ENCODE measurements at regions not wholly inside any gene's neighbourhood (a gene's known extent, or its start where the extent isn't known, plus 50 kb on each side); places are given as distances from the start of the nearest gene placed in this dataset.

DNA sequence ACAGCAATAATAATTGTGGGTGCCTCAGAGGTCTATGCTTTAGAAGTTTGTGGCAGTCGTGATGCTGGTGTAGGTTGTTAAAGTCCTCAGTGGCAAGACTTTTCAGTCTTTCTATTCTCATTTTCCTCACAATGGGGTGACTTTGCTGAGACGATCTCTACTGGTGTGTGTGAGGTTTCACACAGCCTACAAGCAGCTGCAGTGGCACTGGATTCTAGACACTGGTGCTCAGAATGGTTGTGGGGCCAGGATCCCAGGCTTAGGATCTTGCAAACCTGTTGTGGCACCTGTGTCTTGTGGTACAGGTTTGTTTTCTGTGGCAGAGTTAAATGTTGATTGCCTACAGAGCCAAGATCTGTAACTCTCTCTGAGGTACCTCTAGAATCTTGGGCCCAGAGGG, 581.2 kb downstream of the PTPRC start:
- TF ChIP-seq, protein P1, sequence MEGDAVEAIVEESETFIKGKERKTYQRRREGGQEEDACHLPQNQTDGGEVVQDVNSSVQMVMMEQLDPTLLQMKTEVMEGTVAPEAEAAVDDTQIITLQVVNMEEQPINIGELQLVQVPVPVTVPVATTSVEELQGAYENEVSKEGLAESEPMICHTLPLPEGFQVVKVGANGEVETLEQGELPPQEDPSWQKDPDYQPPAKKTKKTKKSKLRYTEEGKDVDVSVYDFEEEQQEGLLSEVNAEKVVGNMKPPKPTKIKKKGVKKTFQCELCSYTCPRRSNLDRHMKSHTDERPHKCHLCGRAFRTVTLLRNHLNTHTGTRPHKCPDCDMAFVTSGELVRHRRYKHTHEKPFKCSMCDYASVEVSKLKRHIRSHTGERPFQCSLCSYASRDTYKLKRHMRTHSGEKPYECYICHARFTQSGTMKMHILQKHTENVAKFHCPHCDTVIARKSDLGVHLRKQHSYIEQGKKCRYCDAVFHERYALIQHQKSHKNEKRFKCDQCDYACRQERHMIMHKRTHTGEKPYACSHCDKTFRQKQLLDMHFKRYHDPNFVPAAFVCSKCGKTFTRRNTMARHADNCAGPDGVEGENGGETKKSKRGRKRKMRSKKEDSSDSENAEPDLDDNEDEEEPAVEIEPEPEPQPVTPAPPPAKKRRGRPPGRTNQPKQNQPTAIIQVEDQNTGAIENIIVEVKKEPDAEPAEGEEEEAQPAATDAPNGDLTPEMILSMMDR (IDR thresholded peaks at IDR 0.05; ENCODE audit: insufficient read depth, low read length) = no peak
- TF ChIP-seq SPI1 (IDR thresholded peaks at IDR 0.05; ENCODE audit: borderline replicate concordance, low read depth) (no peak), POLR2AphosphoS5 (IDR thresholded peaks at IDR 0.05; ENCODE audit: low read depth) (no peak), GABPA (IDR thresholded peaks at IDR 0.05; ENCODE audit: low read depth) (no peak)
- TF ChIP-seq, protein P2, sequence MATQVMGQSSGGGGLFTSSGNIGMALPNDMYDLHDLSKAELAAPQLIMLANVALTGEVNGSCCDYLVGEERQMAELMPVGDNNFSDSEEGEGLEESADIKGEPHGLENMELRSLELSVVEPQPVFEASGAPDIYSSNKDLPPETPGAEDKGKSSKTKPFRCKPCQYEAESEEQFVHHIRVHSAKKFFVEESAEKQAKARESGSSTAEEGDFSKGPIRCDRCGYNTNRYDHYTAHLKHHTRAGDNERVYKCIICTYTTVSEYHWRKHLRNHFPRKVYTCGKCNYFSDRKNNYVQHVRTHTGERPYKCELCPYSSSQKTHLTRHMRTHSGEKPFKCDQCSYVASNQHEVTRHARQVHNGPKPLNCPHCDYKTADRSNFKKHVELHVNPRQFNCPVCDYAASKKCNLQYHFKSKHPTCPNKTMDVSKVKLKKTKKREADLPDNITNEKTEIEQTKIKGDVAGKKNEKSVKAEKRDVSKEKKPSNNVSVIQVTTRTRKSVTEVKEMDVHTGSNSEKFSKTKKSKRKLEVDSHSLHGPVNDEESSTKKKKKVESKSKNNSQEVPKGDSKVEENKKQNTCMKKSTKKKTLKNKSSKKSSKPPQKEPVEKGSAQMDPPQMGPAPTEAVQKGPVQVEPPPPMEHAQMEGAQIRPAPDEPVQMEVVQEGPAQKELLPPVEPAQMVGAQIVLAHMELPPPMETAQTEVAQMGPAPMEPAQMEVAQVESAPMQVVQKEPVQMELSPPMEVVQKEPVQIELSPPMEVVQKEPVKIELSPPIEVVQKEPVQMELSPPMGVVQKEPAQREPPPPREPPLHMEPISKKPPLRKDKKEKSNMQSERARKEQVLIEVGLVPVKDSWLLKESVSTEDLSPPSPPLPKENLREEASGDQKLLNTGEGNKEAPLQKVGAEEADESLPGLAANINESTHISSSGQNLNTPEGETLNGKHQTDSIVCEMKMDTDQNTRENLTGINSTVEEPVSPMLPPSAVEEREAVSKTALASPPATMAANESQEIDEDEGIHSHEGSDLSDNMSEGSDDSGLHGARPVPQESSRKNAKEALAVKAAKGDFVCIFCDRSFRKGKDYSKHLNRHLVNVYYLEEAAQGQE (IDR thresholded peaks at IDR 0.05; ENCODE audit: insufficient replicate concordance, low read depth) = no peak

Data from HL-60 (cell line).